HG03342 (cell line): ENCODE measurements at regions not wholly inside any gene's neighbourhood (a gene's known extent, or its start where the extent isn't known, plus 50 kb on each side); places are given as distances from the start of the nearest gene placed in this dataset.

Experiments used
- ATAC-seq: cut with Tn5 transposase; IDR thresholded peaks from one replicate; pipeline ENCODE4 v1.9.1; 2021; ENCODE audit warnings: mild to moderate bottlenecking, moderate library complexity; ENCODE audit not compliant: unreplicated experiment

DNA sequence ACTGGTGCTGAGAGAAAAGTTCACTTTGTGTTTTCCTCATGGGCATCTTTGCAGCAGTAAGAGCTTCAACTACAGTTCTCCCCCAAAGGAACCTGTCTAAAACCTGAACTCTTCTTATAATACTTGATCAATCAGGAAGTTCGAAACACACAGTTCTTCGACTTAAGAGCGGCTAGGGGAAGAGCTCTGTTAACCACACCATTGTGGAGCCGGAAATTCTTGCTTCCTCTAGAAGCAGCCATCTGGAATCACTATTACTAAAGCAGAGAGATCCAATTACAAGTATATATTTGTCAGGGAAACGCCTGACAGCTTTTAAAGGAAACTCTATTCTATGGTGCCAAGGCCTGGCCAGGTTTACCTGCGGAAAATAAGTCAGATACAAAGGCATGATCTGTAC is 337.3 kb upstream of the CBLB start:
- ATAC-seq = peak; percentile 80

DNA sequence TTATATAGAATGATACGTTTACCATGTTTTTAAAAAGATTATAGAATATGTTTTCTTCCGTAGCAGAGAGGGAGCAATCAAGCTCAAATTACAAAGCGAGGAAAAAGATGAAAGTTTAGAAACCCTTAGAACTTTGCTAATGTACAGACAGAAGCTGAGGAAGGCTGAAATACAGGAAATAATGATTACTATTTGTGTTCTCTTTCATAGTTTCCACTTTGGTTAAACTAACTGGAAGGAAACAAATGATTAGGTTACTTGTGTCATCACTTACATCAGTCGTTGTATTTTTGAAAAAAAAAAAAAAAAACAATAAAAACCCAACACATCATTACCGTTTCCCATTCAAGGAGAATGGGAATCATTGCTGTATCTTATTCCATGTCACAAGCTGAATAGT is 337.8 kb upstream of the CBLB start:
- no peak for ATAC-seq

DNA sequence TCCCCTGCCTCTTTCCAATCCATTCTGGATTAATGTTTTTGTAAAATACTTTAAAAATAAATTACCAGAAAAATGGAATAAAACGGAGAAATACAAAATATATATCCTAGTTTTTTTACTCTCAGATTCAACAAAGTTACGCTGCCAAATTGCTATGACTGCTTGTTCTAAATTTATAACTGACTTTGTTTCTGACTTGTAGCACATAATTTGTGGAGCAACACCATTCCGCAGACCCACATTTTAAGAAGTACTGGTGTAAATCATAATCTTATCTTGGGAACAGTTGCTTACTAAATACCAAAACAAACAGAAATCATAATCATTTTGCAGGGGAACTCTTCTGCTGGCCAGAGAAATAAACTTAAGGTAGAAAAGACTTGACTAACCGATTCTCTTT is 339.4 kb upstream of the CBLB start:
- ATAC-seq = no peak

DNA sequence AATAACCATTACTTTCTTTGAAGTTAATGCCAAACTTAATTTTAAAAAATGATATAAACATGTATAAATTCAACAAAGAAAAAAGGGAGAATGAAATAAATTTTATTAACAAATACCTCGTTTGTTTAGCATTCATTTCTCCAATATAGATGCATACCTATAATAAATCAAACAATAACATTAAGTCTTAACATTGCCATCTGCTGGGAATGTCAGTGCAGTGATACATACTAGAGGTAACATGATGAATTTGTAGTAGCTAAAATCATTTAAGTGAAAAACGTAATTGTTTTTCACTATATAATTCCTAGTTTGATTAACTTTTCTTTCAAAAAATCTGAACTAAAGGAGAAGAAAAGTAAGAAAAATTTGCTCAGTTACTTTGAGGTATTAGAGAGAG is 340.2 kb upstream of the CBLB start:
- no peak for ATAC-seq

DNA sequence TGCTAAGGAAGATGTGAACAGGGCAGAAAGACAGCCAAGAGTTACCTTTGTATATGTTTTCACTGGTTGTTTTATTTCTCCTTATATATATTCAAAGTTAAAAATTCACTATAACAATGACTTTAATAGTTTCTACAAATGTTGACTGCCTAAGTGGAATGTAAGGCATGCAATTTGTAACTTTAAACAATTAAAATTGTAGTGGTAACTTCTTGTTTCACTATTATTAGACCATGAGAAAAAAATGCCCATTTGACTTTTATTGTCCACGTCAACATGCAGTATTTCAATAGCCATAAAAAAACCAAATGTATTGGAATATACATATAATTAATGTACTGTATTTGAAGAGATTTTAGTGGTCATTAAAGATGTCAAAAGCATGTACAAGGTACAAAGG is 340.7 kb upstream of the CBLB start:
- ATAC-seq = no peak

DNA sequence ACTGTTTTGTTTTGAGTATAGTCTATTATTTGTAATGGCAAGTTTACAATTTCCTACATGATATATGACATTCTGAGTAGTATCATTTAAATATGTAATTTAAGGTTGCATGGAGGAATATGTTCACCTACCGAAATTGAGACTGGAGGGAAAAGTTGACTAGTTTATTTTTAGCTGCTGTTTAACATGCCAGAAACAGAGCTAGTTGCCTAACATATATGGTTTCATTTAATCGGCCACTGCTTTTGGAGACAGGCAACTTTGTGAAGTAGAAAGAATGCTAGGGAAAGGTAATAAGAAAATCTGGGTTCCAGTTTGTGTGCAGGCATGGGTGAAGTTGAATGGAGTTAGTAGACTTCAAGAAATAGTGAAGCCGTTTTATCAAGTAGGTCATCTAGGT is 342.1 kb upstream of the CBLB start:
- no peak for ATAC-seq

DNA sequence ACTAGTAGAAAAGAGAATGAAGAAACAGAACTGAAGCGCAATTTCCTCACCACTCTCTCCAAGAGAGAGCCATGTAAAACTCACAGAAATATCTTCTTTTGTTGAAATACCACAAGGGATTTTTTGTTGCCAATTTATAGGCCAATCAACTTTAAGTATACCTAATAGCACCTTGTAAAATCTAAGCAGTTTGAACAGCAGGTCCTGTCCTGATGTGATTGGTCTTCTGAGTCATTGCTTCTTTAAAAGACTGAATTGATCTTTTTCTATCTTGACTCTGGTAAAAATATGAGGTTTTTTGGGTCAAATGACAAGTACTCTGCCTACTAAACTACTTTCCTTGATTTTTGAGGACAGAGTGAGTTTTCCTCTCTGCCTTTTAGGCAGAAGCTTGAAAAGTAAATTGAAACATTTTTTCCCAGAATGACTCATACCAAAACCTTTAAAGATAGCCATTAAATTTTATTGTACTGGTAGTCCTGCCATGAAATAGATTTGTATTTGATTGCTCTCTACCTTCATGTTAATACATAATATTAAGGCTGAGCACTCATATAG is 343.9 kb upstream of the CBLB start:
- ATAC-seq = no peak

DNA sequence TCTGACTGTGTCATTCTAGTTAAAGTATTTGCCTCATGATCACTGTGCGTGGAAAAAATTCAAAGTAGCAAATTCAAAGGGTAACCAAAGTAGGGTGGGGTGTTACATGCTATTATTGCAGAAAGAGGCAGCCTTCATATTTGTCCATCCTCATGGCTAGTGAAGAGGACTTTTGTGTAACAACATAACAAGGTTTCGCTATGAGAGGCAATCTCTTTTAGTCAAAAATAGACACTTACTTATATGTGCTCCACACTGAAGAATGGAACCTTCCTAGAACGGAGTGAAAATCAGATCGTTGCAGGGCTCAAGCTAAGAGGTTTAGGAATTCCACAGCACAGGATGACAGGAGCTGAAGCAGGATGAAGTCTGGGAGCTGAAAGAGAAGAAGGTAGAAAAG is 345.1 kb upstream of the CBLB start:
- no peak for ATAC-seq

DNA sequence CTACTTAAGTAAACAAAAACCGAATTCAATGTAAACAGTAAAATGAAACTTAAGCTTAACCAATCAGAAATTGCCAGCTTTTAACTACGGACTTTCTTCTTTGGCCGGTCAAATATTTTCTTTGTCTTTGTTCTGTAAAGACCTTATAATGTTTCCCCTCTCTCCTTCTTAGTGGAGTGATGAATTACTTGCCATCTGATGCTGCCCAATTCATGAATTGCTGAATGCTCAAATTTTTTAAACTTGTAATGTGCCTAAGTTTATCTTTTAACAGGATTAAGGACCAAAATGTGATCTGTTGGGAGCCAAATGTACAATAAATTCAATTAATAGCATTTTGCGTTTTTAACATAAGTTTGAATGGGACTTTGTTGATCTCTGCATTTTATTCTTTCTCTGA is 345.8 kb upstream of the CBLB start:
- ATAC-seq = no peak

DNA sequence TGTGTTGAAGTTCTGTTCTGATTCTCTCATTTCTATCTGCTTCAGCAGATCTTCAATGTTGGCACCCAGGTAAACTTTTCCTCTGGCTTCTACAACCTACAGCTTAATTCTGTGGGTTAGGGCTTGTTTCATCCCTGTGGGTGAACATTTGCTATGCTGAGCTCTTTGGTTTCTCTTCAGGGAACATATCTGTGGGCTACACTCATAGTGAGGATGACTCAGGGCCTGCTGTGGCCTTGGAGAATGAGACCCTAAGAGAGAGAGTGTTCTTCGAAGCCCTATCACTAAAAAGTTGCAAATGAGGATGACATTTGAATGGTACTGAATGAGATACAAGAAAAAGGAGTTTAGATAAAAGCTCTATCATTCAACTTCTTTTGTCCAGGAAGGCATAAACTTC is 346.2 kb upstream of the CBLB start:
- ATAC-seq = no peak

DNA sequence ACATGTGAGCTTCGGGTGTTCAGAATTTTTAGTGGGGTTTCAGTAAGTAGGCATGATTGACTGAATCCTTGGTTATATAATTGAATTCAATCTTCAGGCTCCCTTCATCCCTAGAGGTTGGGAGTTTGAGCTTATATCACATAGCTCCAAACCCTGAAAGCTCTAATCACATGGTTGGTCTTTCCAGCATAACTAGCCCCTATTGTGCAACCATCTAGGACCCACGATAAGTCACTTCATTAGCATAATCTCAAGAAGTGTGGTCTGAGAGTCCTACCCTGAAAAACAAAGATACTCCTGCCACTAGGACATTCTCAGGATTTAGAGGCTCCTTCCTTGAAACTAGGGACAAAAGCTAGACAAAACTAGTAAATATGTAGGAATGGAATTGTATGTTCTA is 348.9 kb upstream of the CBLB start:
- no peak for ATAC-seq

DNA sequence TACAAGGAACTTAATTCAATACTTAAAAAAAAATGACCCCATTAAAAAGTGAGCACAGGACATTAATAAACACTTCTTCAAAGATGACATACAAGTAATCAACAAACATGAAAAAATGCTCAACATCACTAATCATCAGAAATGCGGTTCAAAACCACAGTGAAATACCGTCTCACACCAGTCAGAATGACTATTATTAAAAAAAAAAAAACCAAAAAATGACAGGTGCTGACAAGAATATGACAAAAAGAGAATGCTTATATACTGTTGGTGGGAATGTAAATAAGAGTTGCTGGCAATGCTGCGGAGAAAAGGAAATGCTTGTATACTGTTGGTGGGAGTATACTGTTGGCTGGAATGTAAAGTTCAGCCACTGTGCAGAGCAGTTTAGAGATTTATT is 358.3 kb upstream of the CBLB start:
- ATAC-seq = no peak

DNA sequence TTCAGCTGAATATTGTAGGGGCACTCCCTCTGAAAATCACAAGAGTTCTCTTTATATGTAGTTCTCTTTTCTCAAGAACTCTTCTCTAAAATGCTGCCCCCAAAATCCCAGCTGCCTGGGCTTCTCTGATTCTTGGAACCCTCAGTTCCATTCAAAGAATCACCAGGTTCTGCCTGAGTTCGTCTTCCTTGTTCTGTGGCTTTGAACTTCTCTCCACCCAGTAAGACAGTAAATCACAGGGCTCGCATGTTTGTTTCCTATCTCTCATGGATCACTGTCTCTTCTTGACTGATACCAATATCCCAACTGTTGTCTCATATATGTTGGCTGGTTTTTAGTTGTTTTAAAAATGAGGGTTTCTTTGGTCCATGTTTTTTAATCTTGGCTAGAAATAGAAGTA is 359.5 kb upstream of the CBLB start:
- ATAC-seq = no peak

DNA sequence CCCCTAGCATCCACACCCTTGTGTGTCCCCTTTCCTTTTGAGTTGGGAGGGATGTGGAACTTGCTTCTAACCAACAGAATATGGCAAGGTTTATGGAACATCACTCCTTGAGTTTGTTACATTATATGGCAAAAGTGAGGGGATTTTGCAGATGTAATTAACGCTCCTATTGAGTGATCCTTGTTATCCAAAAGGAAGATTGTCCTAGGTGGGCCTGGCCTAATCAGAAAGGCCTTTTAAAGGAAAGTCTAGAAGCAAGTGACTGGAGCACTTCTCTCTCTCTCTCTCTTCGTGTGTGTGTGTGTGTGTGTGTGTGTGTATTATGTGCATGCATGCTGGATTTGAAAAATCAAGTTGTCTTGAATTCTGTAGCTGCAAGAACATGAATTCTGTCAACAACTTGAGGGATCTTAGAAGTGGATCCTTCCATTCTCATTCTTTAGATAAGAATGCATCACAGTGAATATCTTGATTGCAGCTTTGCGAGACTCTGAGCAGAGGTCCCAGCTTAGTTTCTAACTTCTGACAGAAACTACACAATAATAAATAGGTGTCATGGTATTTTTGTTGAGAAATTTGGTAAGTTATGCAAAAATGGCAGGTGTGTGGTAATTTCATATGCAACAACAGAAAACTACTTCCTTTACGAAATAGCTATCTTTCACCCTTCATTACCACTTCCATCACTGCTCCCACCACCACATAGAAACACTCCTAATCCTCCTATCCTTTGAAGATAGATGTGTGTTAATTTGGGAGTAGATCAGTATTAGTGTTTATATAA is 360.9 kb upstream of the CBLB start:
- no peak for ATAC-seq

DNA sequence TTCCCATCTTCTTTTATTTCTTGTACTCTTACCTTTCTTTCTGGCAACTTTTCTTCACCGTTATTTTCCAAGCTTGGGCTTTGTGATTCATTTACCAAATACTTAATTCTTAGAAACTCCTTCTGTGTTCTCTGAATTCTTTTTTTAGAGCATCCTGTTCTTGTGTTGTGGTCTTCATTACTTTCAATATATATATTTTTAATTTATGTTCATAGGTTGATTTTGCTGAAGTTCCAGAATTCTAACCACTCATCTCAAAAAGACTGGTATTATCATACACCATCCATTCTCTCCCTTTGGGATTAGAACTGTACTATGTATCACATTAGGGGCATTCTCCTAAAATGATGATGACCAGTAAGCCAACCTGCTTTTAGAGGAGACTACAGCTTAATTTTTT is 362.3 kb upstream of the CBLB start:
- ATAC-seq = no peak

DNA sequence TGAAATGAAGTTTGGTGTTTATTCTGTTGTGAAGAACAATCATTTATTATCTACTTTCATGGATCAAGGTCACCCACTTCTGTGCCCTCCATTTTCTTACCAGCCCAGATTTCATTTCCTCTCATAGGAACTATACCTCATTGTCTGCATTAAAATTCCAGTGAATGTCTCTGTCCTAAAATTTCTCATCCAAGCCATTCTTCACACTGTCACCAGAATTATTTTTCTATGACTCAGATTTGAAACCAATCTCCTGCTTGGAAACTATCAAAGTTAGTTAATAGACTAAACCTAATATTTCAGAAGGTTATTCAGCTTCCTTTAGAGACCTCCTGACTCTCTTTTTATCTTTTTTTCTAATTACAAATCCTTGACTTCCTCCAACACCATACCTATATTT is 364.1 kb upstream of the CBLB start:
- ATAC-seq = no peak

DNA sequence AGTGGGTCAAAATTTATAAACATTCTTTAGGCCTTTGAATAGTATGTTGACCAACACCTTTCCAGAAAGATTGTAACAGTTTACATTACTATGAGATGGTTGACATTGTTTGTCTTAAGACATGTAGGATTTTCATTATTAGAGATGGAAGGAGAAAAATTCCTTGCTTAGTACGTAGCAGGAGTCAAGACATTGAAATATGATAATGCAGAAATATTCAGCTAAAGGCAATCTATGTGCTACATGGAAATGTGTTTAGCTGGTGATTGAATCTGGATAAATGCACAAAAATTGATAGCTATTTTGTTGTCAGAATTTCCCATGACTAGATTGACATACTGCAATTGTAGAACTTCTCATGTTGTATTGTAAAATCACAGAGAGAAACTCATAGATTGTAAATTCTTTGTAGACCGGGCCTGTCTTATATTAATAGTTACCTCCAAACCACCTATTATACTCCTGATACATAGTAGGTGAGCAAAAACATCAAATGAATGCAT is 370.4 kb upstream of the CBLB start:
- ATAC-seq = no peak

DNA sequence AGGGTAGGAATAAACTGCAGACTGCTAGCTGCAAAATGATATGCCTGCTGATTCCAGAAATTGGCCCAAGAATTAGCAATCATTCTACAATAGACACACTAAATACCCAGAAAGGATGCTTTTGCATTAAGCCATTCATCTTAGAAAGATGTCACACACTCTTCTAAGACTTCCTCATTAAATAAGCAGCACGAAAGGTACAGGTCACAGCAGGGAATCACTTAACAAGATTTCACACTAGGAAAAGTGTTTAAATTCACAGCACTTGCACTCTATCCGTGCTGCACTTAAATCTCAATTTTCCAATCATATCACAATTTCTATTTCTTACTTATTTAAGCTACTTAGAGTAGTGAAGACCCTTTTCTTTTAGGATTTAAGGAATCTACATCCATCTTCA is 372.8 kb upstream of the CBLB start:
- ATAC-seq = no peak

DNA sequence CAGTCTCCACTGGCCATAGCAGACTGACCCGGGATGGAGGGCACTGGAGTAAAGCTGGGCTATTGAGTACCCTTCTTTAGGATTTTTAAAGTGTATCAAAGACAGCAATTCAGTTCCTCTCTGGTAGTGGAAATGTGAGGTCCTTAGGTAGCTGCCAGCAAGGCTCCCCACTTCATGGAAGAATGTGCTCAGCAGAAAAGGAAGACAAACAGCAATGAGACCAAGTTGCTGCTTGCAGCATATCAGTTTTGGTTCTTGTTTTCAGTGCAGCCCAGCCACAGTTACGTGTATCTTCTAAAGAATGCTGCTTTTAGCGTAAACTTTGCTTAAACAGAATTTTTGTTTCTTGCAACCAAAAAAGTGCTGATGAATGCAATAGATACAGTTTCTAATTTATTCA is 374.0 kb upstream of the CBLB start:
- no peak for ATAC-seq

DNA sequence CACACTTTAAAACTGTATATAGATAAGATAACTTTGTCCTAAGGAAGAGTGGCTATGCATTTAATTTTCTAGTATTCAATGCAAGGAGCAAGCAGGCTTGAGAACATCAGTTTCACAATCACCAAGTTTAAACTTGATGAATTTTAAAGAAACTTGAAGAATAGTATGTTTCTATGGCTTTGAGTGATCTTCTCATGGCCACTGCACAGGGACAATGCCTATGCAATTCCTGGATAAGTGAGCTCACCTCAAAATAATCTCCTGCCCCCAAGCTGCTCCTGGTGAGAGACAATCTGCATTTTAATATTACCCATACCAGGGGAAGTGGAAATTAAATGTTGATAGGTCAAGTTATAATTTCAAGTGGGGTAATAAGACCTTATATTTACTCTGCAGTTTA is 376.6 kb upstream of the CBLB start:
- no peak for ATAC-seq

DNA sequence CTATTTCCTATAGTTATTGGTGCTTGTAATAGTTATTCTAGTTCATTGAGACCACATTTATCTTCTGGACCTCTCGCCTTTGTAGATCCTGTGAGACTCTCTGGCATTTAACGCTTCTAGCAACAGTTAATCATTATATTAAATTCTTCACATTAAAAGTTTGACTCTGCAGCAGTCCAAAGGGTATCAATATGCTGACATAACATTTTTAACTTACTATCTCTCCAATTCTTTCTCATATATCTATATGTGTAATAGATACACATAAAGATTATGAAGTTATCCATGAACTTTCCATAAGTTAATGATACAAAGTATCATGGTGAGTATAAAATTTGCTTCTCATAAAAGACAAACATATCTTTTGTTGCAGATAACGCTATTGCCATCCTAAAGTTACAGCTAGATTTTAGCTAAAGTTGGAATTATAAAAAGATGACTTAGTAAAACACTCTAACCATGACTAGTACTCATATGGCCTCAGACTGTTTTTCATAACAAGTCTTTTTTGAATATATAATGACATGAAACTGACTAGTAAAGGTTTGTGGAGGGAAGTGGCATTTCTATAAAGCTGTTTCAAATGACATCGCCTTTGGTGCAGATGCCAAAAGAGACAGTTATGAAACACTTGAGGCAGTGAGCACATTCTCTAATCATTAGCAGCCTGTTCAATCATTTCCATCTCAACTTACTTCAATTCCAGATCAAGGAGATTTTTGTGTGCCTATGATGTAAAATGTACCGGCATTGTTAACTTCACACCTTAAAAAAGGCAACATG is 379.3 kb upstream of the CBLB start:
- ATAC-seq = no peak

DNA sequence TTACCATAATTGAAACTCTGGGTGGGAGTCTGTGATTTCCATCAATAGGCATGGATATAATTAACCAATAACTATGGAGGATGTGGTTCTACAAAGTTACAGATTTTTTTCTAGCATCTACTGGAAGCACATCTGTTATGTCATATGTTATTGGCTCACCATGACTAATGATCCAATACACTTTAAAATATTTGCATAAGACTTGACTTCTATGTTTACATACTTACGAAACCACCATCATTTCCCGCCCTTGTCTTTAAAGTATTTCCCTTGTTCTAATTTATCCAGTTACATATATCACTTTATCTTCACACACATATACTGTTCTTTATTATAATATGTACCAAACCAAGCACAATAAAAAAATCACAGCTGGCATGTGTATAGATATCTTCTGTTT is 380.3 kb upstream of the CBLB start:
- ATAC-seq = no peak
